BJ (cell line): ENCODE measurements at regions not wholly inside any gene's neighbourhood (a gene's known extent, or its start where the extent isn't known, plus 50 kb on each side); places are given as distances from the start of the nearest gene placed in this dataset.

Experiments
- CTCF ChIA-PET: fragments of 350-600 bp; formaldehyde crosslinking; extraction: SDS; loops from one replicate; lab custom pipeline; 2021; ENCODE audit warnings: antibody characterized with exemption, inconsistent platforms; lab: Yijun Ruan, JAX
- POLR2A ChIA-PET: fragments of 300-600 bp; sonication (Branson Sonifier 250); formaldehyde crosslinking; extraction: SDS; loops from one replicate; lab custom pipeline; 2021; ENCODE audit warnings: antibody characterized with exemption; lab: Charles Lee
- DNase-seq: peaks from one replicate; pipeline ENCODE4 v3.0.0-alpha.2; 2011; ENCODE audit warnings: low read depth
- H3K27me3 ChIP-seq: 2 replicates; pipeline ENCODE4 v1.6.0; 2011; ENCODE audit warnings: low read length; ENCODE audit not compliant: control insufficient read depth, insufficient read depth
- H3K36me3 ChIP-seq: 2 replicates; pipeline ENCODE4 v1.5.1; 2011; ENCODE audit warnings: low read length; ENCODE audit not compliant: control insufficient read depth, insufficient read depth
- H3K4me3 ChIP-seq: 2 replicates; pipeline ENCODE4 v1.5.1; 2011; ENCODE audit warnings: low read depth, mild to moderate bottlenecking, control low read depth, low read length
- TF ChIP-seq, protein P1 (sequence below): IDR thresholded peaks from 2 replicates; pipeline ENCODE4 v1.5.1; 2011; ENCODE audit warnings: low read depth, mild to moderate bottlenecking, control low read depth, inconsistent platforms, low read length, moderate library complexity; ENCODE audit not compliant: insufficient read depth

DNA sequence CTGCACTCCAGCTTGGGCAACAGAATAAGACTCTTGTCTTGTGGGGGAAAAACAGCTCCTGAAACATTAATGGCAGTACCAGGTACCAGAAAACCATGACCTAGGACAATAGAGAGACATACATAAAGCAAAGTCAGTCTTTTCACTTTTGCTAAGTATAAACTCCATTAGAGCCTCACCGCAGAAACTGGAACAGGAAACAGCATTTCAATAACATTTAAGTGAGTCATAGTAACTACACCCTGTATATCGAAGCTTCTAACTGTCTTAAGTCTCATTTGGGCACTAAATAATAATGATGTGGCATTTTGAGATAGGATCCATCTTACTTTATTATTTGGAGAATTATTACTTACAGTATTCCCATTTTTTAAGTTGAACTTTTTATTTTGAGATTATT, 517.8 kb upstream of the CELF2 start:
- Histone ChIP-seq H3K4me3 (no peak overlapping the region), H3K27me3 (no peaks in the 10 kb centered on the region), H3K36me3 (no peaks in the 10 kb centered on the region)
- POLR2A ChIA-PET, result no interaction called here
- TF ChIP-seq, protein P1, sequence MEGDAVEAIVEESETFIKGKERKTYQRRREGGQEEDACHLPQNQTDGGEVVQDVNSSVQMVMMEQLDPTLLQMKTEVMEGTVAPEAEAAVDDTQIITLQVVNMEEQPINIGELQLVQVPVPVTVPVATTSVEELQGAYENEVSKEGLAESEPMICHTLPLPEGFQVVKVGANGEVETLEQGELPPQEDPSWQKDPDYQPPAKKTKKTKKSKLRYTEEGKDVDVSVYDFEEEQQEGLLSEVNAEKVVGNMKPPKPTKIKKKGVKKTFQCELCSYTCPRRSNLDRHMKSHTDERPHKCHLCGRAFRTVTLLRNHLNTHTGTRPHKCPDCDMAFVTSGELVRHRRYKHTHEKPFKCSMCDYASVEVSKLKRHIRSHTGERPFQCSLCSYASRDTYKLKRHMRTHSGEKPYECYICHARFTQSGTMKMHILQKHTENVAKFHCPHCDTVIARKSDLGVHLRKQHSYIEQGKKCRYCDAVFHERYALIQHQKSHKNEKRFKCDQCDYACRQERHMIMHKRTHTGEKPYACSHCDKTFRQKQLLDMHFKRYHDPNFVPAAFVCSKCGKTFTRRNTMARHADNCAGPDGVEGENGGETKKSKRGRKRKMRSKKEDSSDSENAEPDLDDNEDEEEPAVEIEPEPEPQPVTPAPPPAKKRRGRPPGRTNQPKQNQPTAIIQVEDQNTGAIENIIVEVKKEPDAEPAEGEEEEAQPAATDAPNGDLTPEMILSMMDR, result no peak
- DNase-seq, result no peak
- CTCF ChIA-PET, result no interaction called here

DNA sequence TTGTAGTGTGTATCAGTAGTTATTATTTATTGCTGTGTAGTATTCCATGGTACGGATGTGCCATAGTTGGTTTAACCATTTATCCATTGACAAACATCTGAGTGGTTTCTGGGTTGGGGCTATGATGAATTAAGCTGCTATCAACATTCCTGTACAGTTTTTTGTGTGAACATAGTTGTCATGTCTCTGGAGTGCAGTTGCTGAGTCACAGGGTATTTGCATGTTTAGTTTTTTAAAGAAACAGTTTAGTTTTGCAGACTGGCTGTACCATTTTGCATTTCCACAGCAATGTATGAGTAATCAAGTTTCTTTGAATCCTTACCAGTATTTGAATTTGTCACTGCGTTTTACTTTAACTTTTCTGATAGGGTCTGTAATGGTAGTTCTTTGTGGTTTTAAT, 516.7 kb upstream of the CELF2 start:
- no peaks in the 10 kb centered on the region for H3K27me3 ChIP-seq
- ChIA-PET POLR2A (no interaction called here), CTCF (no interaction called here)
- no peaks in the 10 kb centered on the region for H3K36me3 ChIP-seq
- no peak overlapping the region for H3K4me3 ChIP-seq
- TF ChIP-seq, protein P1, result no peak
- no peak for DNase-seq

DNA sequence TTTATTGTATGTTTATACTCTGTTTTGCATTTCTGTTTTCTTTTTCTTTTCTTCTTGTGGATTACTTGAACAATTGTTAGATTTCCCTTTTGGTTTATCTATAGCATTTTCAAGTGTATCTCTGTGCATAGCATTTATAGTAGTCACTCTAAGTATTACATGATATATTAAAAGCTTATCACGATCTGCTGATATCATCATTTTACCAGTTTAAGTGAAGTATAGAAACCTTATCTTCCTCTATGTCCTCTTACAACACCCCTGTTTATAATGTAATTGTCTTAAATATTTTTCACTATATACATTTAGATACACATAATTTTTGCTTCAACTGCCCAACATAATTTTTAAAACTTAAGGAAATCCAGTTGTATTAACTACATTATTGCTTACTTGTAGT, 513.9 kb upstream of the CELF2 start:
- no peak for DNase-seq
- Histone ChIP-seq H3K27me3 (no peaks in the 10 kb centered on the region), H3K4me3 (no peak overlapping the region), H3K36me3 (no peaks in the 10 kb centered on the region)
- TF ChIP-seq, protein P1, result no peak
- ChIA-PET CTCF (no interaction called here), POLR2A (no interaction called here)

DNA sequence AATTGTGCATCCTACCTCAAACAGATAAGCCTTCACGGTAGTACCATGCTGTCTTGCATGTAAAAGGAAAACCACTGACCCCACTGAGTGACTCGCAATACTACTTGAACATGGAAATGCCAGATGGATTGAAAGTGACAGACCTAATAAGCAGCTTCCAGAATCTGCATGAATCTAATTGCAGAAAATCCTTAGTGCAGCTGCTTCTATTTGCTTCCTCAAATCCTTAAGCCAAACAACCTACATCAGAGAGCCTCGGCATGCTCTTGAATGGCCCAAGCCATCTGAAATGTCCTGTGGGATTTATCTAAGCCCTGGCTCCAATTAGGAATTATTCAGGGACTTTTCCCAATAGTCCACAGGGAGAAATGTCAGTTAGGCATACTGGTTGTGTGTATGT, 509.5 kb upstream of the CELF2 start:
- ChIA-PET CTCF (no interaction called here), POLR2A (no interaction called here)
- DNase-seq, result no peak
- Histone ChIP-seq H3K36me3 (no peaks in the 10 kb centered on the region), H3K27me3 (no peaks in the 10 kb centered on the region), H3K4me3 (no peak overlapping the region)
- TF ChIP-seq, protein P1, result no peak

DNA sequence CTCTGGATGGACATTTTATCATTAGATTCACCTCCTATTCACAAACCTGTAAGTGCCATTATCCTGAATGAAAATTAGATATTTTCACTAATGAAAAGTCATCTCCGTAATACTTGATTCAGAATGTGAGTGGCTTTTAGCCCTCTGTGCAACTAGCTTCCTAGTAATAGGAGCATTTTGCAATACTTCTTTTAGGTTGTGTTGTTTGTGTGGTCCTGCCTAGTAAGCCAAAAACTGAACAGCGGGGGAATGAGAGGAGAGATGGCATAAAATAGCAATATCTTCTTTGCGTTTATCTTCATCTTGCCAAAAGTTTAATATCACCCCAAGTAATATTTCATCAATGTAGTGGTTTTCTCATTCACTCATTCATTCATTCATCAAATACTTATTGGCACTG, 507.5 kb upstream of the CELF2 start:
- CTCF ChIA-PET, result no interaction called here
- TF ChIP-seq, protein P1, result no peak
- POLR2A ChIA-PET, result no interaction called here
- Histone ChIP-seq H3K4me3 (no peak overlapping the region), H3K27me3 (no peaks in the 10 kb centered on the region), H3K36me3 (no peaks in the 10 kb centered on the region)
- no peak for DNase-seq

DNA sequence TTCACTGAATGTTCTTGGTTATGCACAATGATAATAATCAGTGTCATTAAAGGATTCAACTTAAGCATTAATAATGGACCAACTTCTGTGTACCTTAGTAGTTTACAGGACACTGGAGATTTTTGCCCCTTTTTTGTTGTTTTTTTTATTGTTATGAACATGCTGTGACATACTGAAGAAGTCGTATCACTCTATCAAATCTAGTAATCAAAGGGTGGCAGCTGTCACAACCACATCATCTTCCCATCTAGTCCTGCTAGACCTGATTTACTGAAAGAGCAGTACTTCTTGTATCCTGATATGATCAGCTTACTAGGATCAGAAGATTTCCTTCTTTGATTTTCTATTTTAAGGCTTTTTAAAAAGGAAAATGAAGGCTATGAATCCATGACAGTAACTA, 504.6 kb upstream of the CELF2 start:
- H3K4me3 ChIP-seq, result no peak overlapping the region
- ChIA-PET POLR2A (no interaction called here), CTCF (no interaction called here)
- no peaks in the 10 kb centered on the region for H3K27me3 ChIP-seq
- TF ChIP-seq, protein P1, result no peak
- no peak for DNase-seq
- H3K36me3 ChIP-seq, result no peaks in the 10 kb centered on the region
